NB4 (cell line): ENCODE measurements at regions not wholly inside any gene's neighbourhood (a gene's known extent, or its start where the extent isn't known, plus 50 kb on each side); places are given as distances from the start of the nearest gene placed in this dataset.

Experiments used
- DNase-seq: peaks from one replicate; pipeline ENCODE4 v3.0.0; 2010; ENCODE audit warnings: low read depth
- H3K4me3 ChIP-seq: one replicate; pipeline ENCODE4 v1.5.1; 2011; ENCODE audit warnings: mild to moderate bottlenecking, low read depth, low read length, moderate library complexity
- MYC ChIP-seq: IDR thresholded peaks from 2 replicates; pipeline ENCODE4 v1.6.1; 2011; ENCODE audit warnings: low read depth, low read length
- POLR2A ChIP-seq: IDR thresholded peaks from 2 replicates; pipeline ENCODE4 v1.6.1; 2011; ENCODE audit warnings: mild to moderate bottlenecking; ENCODE audit not compliant: insufficient read length; ENCODE audit errors: extremely low read depth
- TF ChIP-seq, protein P1 (sequence below): IDR thresholded peaks from one replicate; pipeline ENCODE4 v1.5.1; 2012; ENCODE audit warnings: low read depth, low read length
- TF ChIP-seq, protein P2 (sequence below): IDR thresholded peaks from 2 replicates; pipeline ENCODE4 v1.6.1; 2011; ENCODE audit warnings: low read depth, low read length

DNA sequence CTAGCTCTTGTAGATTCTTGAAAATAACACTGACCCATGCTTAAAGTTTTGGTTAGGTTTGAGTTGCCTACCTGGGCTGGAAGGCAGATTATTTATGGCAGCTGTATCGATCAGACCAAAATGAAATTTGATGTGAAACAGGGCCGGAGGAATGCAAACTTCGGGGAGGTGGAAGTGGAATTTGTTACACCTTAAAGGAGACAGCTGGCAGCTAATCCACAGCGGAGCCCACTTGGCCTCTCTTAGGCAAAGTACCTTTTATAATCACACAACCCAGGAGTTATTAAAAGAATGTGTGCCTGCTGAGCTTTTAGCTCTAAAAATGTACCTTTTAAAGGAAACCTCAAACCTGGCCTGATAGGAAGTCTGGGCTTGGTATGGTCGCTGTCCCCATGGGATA lies 250.9 kb upstream of the TPM1 start:
- no peak overlapping the region for H3K4me3 ChIP-seq
- DNase-seq = no peak
- TF ChIP-seq MYC (no peak), POLR2A (no peak)
- TF ChIP-seq, protein P1, sequence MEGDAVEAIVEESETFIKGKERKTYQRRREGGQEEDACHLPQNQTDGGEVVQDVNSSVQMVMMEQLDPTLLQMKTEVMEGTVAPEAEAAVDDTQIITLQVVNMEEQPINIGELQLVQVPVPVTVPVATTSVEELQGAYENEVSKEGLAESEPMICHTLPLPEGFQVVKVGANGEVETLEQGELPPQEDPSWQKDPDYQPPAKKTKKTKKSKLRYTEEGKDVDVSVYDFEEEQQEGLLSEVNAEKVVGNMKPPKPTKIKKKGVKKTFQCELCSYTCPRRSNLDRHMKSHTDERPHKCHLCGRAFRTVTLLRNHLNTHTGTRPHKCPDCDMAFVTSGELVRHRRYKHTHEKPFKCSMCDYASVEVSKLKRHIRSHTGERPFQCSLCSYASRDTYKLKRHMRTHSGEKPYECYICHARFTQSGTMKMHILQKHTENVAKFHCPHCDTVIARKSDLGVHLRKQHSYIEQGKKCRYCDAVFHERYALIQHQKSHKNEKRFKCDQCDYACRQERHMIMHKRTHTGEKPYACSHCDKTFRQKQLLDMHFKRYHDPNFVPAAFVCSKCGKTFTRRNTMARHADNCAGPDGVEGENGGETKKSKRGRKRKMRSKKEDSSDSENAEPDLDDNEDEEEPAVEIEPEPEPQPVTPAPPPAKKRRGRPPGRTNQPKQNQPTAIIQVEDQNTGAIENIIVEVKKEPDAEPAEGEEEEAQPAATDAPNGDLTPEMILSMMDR = no peak
- TF ChIP-seq, protein P2, sequence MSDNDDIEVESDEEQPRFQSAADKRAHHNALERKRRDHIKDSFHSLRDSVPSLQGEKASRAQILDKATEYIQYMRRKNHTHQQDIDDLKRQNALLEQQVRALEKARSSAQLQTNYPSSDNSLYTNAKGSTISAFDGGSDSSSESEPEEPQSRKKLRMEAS = no peak

DNA sequence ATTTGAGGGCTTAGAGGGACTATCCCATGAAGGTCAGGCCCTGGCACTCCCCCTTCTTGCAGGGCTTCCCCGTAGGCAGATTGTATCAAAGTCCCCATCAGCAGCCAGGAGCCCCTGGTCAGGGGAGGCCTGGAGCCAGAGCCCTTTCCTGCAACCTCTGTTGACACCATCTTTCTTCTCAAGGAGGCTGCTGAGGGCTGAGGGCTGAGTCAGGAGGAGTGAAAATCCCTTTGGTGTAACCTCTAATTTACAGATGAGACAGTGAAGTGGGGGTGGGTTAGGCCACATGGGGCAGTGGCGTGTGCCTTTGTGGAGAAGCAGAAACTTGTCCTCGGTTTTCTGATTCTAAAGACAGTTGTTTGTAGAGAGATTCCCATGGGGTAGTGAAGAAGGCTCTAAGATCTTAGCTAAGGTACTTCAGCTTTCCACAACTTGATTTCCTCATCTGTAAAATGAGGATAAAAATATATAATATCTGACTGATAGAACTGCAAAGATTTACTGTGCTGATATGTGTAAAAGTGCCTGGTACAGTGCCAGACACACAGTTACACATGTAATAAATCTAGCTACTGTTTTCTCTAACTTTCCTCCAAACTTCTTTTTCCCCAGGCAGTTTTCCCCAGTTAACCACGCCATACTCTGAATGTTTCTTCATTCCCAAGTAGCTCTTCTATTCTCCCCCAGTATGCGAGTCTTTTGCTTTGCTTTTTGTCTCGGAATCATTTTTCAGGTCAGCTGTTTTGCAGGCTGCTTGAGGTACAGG lies 249.4 kb upstream of the TPM1 start:
- H3K4me3 ChIP-seq = no peak overlapping the region
- DNase-seq = no peak
- TF ChIP-seq, protein P2 = no peak
- TF ChIP-seq, protein P1 = no peak
- no peak for TF ChIP-seq POLR2A
- TF ChIP-seq MYC = no peak

DNA sequence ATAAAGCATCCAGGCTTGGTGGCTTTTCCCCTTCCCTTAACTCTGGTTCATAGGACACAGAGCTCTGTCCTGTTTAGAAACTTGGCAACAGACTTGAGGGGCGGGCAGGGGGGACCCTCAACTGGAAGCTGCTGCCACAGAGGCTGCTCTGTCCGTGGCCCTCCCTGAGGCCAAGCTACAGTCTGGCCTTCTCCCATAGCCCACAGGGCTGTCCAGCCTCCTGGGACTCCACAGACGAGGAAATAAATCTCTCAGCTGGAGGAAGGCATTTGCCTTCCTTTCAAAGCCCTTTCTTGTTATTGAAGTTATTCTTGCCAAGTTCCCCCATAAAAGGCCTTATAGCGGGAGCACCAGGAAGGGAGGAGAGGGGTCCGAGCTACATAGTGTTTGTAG lies 248.8 kb upstream of the TPM1 start:
- no peak for DNase-seq
- TF ChIP-seq MYC (no peak), POLR2A (no peak)
- TF ChIP-seq, protein P2 = no peak
- TF ChIP-seq, protein P1 = no peak

DNA sequence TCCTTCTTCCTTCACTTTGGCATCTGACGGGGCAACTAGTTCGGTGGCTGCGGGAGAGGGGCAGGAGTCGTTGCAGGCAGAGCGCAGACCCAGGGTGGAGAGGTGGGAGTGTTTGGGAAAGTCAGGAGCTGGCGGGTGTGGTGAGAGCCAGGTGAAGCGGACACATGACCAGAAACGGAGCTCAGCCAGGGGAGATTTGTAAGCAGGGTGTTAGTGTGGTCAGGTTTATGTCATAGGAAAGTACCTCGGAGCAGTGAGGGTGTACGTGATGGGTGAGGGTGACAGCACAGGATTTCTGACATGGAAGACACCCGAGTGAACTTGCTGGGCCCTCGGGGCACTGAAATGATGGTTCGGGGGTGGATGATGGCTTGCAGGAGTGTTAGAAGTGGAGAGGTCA lies 247.4 kb upstream of the TPM1 start:
- DNase-seq = no peak
- no peak overlapping the region for H3K4me3 ChIP-seq
- TF ChIP-seq POLR2A = no peak
- no peak for TF ChIP-seq MYC
- TF ChIP-seq, protein P1 = no peak
- TF ChIP-seq, protein P2 = no peak

More for the DNA sequence above, 248.8 kb upstream of the TPM1 start:
- H3K4me3 ChIP-seq = no peak overlapping the region

DNA sequence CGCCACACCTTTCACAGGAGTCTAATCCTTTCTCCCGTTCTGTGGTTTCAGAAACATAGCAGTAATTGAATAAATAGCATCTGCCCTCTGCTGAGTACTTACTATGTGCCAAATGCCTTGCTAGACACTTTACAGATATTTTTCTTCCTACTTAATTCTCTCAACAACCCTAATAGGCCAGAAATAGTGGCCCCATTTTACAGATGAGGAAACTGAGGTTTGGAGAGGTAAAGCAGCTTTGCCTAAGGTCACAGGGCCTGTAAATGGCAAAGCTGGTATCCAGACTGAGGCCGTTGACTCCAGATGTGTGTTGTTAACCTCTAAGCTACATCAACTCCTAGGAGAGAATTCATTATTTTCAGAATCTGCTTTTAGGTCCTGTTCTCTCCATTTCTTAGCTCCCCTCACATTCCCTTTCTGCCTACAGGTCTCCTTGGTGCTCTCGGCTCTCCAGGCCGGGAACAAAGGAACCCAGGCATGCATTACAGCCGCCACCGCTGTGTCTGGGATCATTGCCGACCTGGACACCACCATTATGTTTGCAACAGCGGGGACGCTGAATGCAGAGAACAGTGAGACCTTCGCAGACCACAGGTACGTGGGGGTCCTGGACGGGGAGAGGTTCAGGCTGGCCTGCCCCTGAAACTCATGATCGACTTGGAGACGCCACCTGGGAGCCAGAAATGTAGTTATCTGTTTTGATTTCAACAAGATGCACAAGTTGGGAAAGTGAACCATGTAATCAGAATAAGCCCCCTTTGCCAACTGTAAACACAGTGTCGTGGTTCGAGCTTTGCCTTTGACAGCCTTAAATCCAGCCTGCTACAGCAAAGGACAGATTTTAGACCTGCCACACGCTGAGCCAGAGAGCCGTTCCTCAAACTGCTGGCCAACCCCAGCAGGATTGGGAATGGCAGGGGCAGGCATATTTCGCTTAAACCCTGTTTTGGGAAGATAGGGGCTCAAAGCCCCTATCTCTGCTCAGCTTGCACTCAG lies 246.5 kb upstream of the TPM1 start:
- TF ChIP-seq, protein P2 = no peak
- TF ChIP-seq POLR2A (no peak), MYC (no peak)
- TF ChIP-seq, protein P1 = no peak
- no peak for DNase-seq
- H3K4me3 ChIP-seq = no peak overlapping the region
